Tibial nerve (tissue), 4 donors: ENCODE measurements at regions not wholly inside any gene's neighbourhood (a gene's known extent, or its start where the extent isn't known, plus 50 kb on each side); places are given as distances from the start of the nearest gene placed in this dataset.

Source experiments
- DNase-seq, 2 donors: peaks; one replicate each; pipeline ENCODE4 v3.0.0-alpha.2; 2019; ENCODE audit warnings: low spot score in 2 of 2
- H3K27ac ChIP-seq, 4 donors: fragments of 200-600 bp; sonication (generic) in 3 of 4; one replicate each; pipeline ENCODE4 v1.5.1; 2017 to 2019; ENCODE audit warnings: mild to moderate bottlenecking in 1 of 4
- H3K27me3 ChIP-seq, 2 donors: fragments of 200-600 bp; sonication (generic) in 1 of 2; one replicate each; pipeline versions ENCODE4 v1.5.1 to v1.6.0; 2017 to 2019
- H3K36me3 ChIP-seq, 3 donors: fragments of 200-600 bp; sonication (generic); one replicate each; pipeline ENCODE4 v1.5.1; 2018 to 2019
- H3K4me1 ChIP-seq, 4 donors: fragments of 200-600 bp; sonication (generic) in 3 of 4; one replicate each; pipeline ENCODE4 v1.5.1; 2017 to 2019
- H3K4me3 ChIP-seq, 4 donors: fragments of 200-600 bp; sonication (generic) in 3 of 4; one replicate each; pipeline ENCODE4 v1.5.1; 2017 to 2019; ENCODE audit warnings: mild to moderate bottlenecking in 1 of 4, moderate library complexity in 1 of 4
- H3K9me3 ChIP-seq, 4 donors: fragments of 200-600 bp; sonication (generic) in 3 of 4; one replicate each; pipeline ENCODE4 v1.5.1; 2017 to 2019
- CTCF ChIP-seq, 5 experiments: fragments of 200-600 bp in 3 of 5; fragments of 450-650 bp in 2 of 5; sonication (generic) in 3 of 5; IDR thresholded peaks; one replicate each; pipeline ENCODE4 v1.5.1; 2016 to 2019; ENCODE audit warnings: antibody characterized with exemption in 5 of 5, mild to moderate bottlenecking in 3 of 5, moderate library complexity in 2 of 5
- EP300 ChIP-seq, 2 donors: sonication (generic); formaldehyde crosslinking; IDR thresholded peaks; one replicate each; pipeline ENCODE4 v1.6.1; 2017; ENCODE audit warnings: antibody characterized with exemption in 2 of 2, mild to moderate bottlenecking in 1 of 2
- POLR2A ChIP-seq, 2 donors: fragments of 450-650 bp; IDR thresholded peaks; one replicate each; pipeline ENCODE4 v1.6.1; 2017; ENCODE audit warnings: antibody characterized with exemption in 2 of 2, mild to moderate bottlenecking in 2 of 2, moderate library complexity in 2 of 2
- WGBS, 2 donors: methylation state at CpG; one replicate each; pipeline ENCODE4 v1.1.5; 2018; 5-methylcytosine and 5-hydroxymethylcytosine counted together

GRCh38 chr15:99472416-99473145 is 93.2 kb upstream of the MEF2A start:
- Histone ChIP-seq H3K36me3 (no peaks in the 10 kb centered on the region), H3K9me3 (no peaks in the 10 kb centered on the region), H3K27me3 (no peaks in the 10 kb centered on the region), H3K4me1 (peaks cover 0 to 24% (median 7%) of the 10 kb centered on the region in 4 donors), H3K4me3 (no peak overlapping the region), H3K27ac (no peak overlapping the region)
- TF ChIP-seq EP300 (IDR thresholded peaks at IDR 0.05) (no peak), CTCF (IDR thresholded peaks at IDR 0.05) (no peak), POLR2A (IDR thresholded peaks at IDR 0.05) (no peak)
- 81 to 83% methylated on average over 12 of the region's 12 CpGs for WGBS, 2 donors
- DNase-seq = no peak

- H3K36me3 ChIP-seq = no peaks in the 10 kb centered on the region
- no peak for DNase-seq
- H3K27me3 ChIP-seq = no peaks in the 10 kb centered on the region
- H3K27ac ChIP-seq = peak overlapping the region in 1 of 4 donors; percentile 59
- H3K9me3 ChIP-seq = no peaks in the 10 kb centered on the region
- 78 to 82% methylated on average over 24 of the region's 24 CpGs for WGBS, 2 donors
- H3K4me3 ChIP-seq = no peak overlapping the region
- H3K4me1 ChIP-seq = peaks cover 0 to 29% (median 7%) of the 10 kb centered on the region in 4 donors
- TF ChIP-seq CTCF (IDR thresholded peaks at IDR 0.05) = no peak
- TF ChIP-seq EP300 (IDR thresholded peaks at IDR 0.05) = peak in 1 of 2 donors; percentile 49
Measured at GRCh38 chr15:99473981-99474906, 91.5 kb upstream of the MEF2A start.

- no peak for TF ChIP-seq POLR2A (IDR thresholded peaks at IDR 0.05)
- no peak for TF ChIP-seq CTCF (IDR thresholded peaks at IDR 0.05)
- no peak for TF ChIP-seq EP300 (IDR thresholded peaks at IDR 0.05)
- H3K27ac ChIP-seq = peak overlapping the region in 1 of 4 donors; percentile 59
Measured at GRCh38 chr15:99474909-99475753, 90.7 kb upstream of the MEF2A start.

GRCh38 chr15:99475754-99476412 is 89.9 kb upstream of the MEF2A start:
- DNase-seq = no peak
- Histone ChIP-seq H3K4me3 (no peak overlapping the region), H3K27ac (peak overlapping the region in 2 of 4 donors; percentile 53 to 83), H3K4me1 (peaks cover 0 to 29% (median 7%) of the 10 kb centered on the region in 4 donors), H3K36me3 (no peaks in the 10 kb centered on the region), H3K27me3 (no peaks in the 10 kb centered on the region), H3K9me3 (no peaks in the 10 kb centered on the region)
- 88 to 90% methylated on average over 14 of the region's 14 CpGs for WGBS, 2 donors
- no peak for TF ChIP-seq EP300 (IDR thresholded peaks at IDR 0.05)
- no peak for TF ChIP-seq CTCF (IDR thresholded peaks at IDR 0.05)

More at GRCh38 chr15:99474909-99475753, 90.7 kb upstream of the MEF2A start:
- Histone ChIP-seq H3K9me3 (no peaks in the 10 kb centered on the region), H3K27me3 (no peaks in the 10 kb centered on the region), H3K4me1 (peaks cover 0 to 29% (median 7%) of the 10 kb centered on the region in 4 donors), H3K36me3 (no peaks in the 10 kb centered on the region), H3K4me3 (no peak overlapping the region)
- DNase-seq = no peak
- WGBS, 2 donors = 74 to 77% methylated on average over 25 of the region's 25 CpGs
